ENCODE measurements at regions not wholly inside any gene's neighbourhood (a gene's known extent, or its start where the extent isn't known, plus 50 kb on each side); places are given as distances from the start of the nearest gene placed in this dataset.

GRCh38 chr15:91562698-91563097, 290.8 kb upstream of the SLCO3A1 start:
- H3K4me3 ChIP-seq (replicated peaks in 1 of 2; ENCODE audit: low read depth in 2 of 2, low read length in 2 of 2): no peak overlapping the region
- no peak for DNase-seq (ENCODE audit: low read depth in 2 of 2)
- TF ChIP-seq CTCF (IDR thresholded peaks at IDR 0.05; ENCODE audit: low read depth, low read length): no peak

GRCh38 chr15:91564631-91565030, 288.9 kb upstream of the SLCO3A1 start:
- DNase-seq (ENCODE audit: low read depth in 2 of 2): no peak
- H3K4me3 ChIP-seq (replicated peaks in 1 of 2; ENCODE audit: low read depth in 2 of 2, low read length in 2 of 2): no peak overlapping the region
- no peak for TF ChIP-seq CTCF (IDR thresholded peaks at IDR 0.05; ENCODE audit: low read depth, low read length)

GRCh38 chr15:91566141-91566540, 287.4 kb upstream of the SLCO3A1 start:
- no peak for TF ChIP-seq CTCF (IDR thresholded peaks at IDR 0.05; ENCODE audit: low read depth, low read length)

GRCh38 chr15:91568036-91568435, 285.5 kb upstream of the SLCO3A1 start:
- no peak for TF ChIP-seq CTCF (IDR thresholded peaks at IDR 0.05; ENCODE audit: low read depth, low read length)

More at GRCh38 chr15:91566141-91566540, 287.4 kb upstream of the SLCO3A1 start:
- H3K4me3 ChIP-seq (replicated peaks in 1 of 2; ENCODE audit: low read depth in 2 of 2, low read length in 2 of 2): no peak overlapping the region
- no peak for DNase-seq (ENCODE audit: low read depth in 2 of 2)

GRCh38 chr15:91572110-91572509, 281.4 kb upstream of the SLCO3A1 start:
- DNase-seq (ENCODE audit: low read depth in 2 of 2): peak; percentile 33 to 85
- TF ChIP-seq CTCF (IDR thresholded peaks at IDR 0.05; ENCODE audit: low read depth, low read length): no peak
- H3K4me3 ChIP-seq (replicated peaks in 1 of 2; ENCODE audit: low read depth in 2 of 2, low read length in 2 of 2): no peak overlapping the region

More at GRCh38 chr15:91568036-91568435, 285.5 kb upstream of the SLCO3A1 start:
- no peak overlapping the region for H3K4me3 ChIP-seq (replicated peaks in 1 of 2; ENCODE audit: low read depth in 2 of 2, low read length in 2 of 2)
- no peak for DNase-seq (ENCODE audit: low read depth in 2 of 2)

- no peak overlapping the region for H3K4me3 ChIP-seq (replicated peaks in 1 of 2; ENCODE audit: low read depth in 2 of 2, low read length in 2 of 2)
- TF ChIP-seq CTCF (IDR thresholded peaks at IDR 0.05; ENCODE audit: low read depth, low read length): no peak
- DNase-seq (ENCODE audit: low read depth in 2 of 2): no peak
Observed at GRCh38 chr15:91576096-91576495, 277.4 kb upstream of the SLCO3A1 start.

GRCh38 chr15:91578511-91578910, 275.0 kb upstream of the SLCO3A1 start:
- TF ChIP-seq CTCF (IDR thresholded peaks at IDR 0.05; ENCODE audit: low read depth, low read length): no peak
- no peak overlapping the region for H3K4me3 ChIP-seq (replicated peaks in 1 of 2; ENCODE audit: low read depth in 2 of 2, low read length in 2 of 2)
- DNase-seq (ENCODE audit: low read depth in 2 of 2): no peak
